ENCODE measurements at regions not wholly inside any gene's neighbourhood (a gene's known extent, or its start where the extent isn't known, plus 50 kb on each side); places are given as distances from the start of the nearest gene placed in this dataset.

GRCh38 chr5:105350486-105351140 is 1788.0 kb upstream of the NUDT12 start:
- TF ChIP-seq CTCF (IDR thresholded peaks at IDR 0.05; ENCODE audit: poor library complexity) (no peak), EZH2 (IDR thresholded peaks at IDR 0.05; ENCODE audit: borderline replicate concordance) (no peak)
